Esophagus squamous epithelium (tissue), 4 donors: ENCODE measurements at regions not wholly inside any gene's neighbourhood (a gene's known extent, or its start where the extent isn't known, plus 50 kb on each side); places are given as distances from the start of the nearest gene placed in this dataset.

ENCODE experiments used
- POLR2A ChIP-seq, 4 donors: fragments of 450-650 bp; IDR thresholded peaks; one replicate each; pipeline ENCODE4 v1.6.1; 2017; ENCODE audit warnings: antibody characterized with exemption in 4 of 4, mild to moderate bottlenecking in 4 of 4, moderate library complexity in 3 of 4
- TF ChIP-seq, protein P1 (sequence below), 6 experiments: fragments of 450-650 bp in 4 of 6; fragments of 200-600 bp in 2 of 6; sonication (generic) in 2 of 6; IDR thresholded peaks; one replicate each; pipeline ENCODE4 v1.5.1; 2016 to 2019; ENCODE audit warnings: antibody characterized with exemption in 6 of 6, mild to moderate bottlenecking in 4 of 6, moderate library complexity in 4 of 6

GRCh38 chr7:117836-118614, 74.3 kb upstream of the FAM20C start:
- no peak for TF ChIP-seq POLR2A (IDR thresholded peaks at IDR 0.05)
- TF ChIP-seq, protein P1, sequence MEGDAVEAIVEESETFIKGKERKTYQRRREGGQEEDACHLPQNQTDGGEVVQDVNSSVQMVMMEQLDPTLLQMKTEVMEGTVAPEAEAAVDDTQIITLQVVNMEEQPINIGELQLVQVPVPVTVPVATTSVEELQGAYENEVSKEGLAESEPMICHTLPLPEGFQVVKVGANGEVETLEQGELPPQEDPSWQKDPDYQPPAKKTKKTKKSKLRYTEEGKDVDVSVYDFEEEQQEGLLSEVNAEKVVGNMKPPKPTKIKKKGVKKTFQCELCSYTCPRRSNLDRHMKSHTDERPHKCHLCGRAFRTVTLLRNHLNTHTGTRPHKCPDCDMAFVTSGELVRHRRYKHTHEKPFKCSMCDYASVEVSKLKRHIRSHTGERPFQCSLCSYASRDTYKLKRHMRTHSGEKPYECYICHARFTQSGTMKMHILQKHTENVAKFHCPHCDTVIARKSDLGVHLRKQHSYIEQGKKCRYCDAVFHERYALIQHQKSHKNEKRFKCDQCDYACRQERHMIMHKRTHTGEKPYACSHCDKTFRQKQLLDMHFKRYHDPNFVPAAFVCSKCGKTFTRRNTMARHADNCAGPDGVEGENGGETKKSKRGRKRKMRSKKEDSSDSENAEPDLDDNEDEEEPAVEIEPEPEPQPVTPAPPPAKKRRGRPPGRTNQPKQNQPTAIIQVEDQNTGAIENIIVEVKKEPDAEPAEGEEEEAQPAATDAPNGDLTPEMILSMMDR (IDR thresholded peaks at IDR 0.05), result no peak
